ENCODE measurements at regions not wholly inside any gene's neighbourhood (a gene's known extent, or its start where the extent isn't known, plus 50 kb on each side); places are given as distances from the start of the nearest gene placed in this dataset.

- TF ChIP-seq ZNF37A (tag by site-specific recombination; IDR thresholded peaks at IDR 0.05) (no peak), GLI4 (tag by site-specific recombination; IDR thresholded peaks at IDR 0.05) (no peak), ZBTB8A (tag by site-specific recombination; IDR thresholded peaks at IDR 0.05) (no peak), ZNF394 (tag by site-specific recombination; IDR thresholded peaks at IDR 0.05; ENCODE audit: borderline replicate concordance) (no peak), ZNF623 (tag by site-specific recombination; IDR thresholded peaks at IDR 0.05) (no peak), ZBTB1 (tag by site-specific recombination; IDR thresholded peaks at IDR 0.05) (no peak), ZNF776 (tag by site-specific recombination; IDR thresholded peaks at IDR 0.05; ENCODE audit: borderline replicate concordance) (no peak), ZNF202 (tag by site-specific recombination; IDR thresholded peaks at IDR 0.05; ENCODE audit: borderline replicate concordance) (no peak), ZNF350 (tag by site-specific recombination; IDR thresholded peaks at IDR 0.05) (no peak), WT1 (tag by site-specific recombination; IDR thresholded peaks at IDR 0.05) (no peak), ZBTB10 (tag by site-specific recombination; IDR thresholded peaks at IDR 0.05) (no peak)
- TF ChIP-seq, protein P1, sequence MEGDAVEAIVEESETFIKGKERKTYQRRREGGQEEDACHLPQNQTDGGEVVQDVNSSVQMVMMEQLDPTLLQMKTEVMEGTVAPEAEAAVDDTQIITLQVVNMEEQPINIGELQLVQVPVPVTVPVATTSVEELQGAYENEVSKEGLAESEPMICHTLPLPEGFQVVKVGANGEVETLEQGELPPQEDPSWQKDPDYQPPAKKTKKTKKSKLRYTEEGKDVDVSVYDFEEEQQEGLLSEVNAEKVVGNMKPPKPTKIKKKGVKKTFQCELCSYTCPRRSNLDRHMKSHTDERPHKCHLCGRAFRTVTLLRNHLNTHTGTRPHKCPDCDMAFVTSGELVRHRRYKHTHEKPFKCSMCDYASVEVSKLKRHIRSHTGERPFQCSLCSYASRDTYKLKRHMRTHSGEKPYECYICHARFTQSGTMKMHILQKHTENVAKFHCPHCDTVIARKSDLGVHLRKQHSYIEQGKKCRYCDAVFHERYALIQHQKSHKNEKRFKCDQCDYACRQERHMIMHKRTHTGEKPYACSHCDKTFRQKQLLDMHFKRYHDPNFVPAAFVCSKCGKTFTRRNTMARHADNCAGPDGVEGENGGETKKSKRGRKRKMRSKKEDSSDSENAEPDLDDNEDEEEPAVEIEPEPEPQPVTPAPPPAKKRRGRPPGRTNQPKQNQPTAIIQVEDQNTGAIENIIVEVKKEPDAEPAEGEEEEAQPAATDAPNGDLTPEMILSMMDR (tag by site-specific recombination; IDR thresholded peaks at IDR 0.05) = no peak
- TF ChIP-seq, protein P2, sequence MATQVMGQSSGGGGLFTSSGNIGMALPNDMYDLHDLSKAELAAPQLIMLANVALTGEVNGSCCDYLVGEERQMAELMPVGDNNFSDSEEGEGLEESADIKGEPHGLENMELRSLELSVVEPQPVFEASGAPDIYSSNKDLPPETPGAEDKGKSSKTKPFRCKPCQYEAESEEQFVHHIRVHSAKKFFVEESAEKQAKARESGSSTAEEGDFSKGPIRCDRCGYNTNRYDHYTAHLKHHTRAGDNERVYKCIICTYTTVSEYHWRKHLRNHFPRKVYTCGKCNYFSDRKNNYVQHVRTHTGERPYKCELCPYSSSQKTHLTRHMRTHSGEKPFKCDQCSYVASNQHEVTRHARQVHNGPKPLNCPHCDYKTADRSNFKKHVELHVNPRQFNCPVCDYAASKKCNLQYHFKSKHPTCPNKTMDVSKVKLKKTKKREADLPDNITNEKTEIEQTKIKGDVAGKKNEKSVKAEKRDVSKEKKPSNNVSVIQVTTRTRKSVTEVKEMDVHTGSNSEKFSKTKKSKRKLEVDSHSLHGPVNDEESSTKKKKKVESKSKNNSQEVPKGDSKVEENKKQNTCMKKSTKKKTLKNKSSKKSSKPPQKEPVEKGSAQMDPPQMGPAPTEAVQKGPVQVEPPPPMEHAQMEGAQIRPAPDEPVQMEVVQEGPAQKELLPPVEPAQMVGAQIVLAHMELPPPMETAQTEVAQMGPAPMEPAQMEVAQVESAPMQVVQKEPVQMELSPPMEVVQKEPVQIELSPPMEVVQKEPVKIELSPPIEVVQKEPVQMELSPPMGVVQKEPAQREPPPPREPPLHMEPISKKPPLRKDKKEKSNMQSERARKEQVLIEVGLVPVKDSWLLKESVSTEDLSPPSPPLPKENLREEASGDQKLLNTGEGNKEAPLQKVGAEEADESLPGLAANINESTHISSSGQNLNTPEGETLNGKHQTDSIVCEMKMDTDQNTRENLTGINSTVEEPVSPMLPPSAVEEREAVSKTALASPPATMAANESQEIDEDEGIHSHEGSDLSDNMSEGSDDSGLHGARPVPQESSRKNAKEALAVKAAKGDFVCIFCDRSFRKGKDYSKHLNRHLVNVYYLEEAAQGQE (tag by site-specific recombination; IDR thresholded peaks at IDR 0.05) = no peak
Measured at GRCh38 chr13:40432018-40432978, 234.1 kb downstream of the FOXO1 start.
